ENCODE measurements at regions not wholly inside any gene's neighbourhood (a gene's known extent, or its start where the extent isn't known, plus 50 kb on each side); places are given as distances from the start of the nearest gene placed in this dataset.

- no TSS peak for BruUV-seq (replicated peaks)
- CTCF ChIA-PET = no interaction called here
- H3K4me2 ChIP-seq (ENCODE audit: low read length) = no peak overlapping the region
Measured at GRCh38 chr7:41822259-41822817, 119.4 kb upstream of the INHBA start.

More at GRCh38 chr7:41822259-41822817, 119.4 kb upstream of the INHBA start:
- intact Hi-C loops (cut with micrococcal nuclease) = no loop called here
- no peaks in the 10 kb centered on the region for H3K27me3 ChIP-seq (ENCODE audit: insufficient read depth, low read length)
- RAD21 ChIA-PET (ENCODE audit: low non-redundant PET in 1 of 2, low total read pairs in 2 of 2, uncharacterized antibody in 2 of 2, unreplicated experiment in 2 of 2) = no interaction called here
- no peak overlapping the region for H3K27ac ChIP-seq (ENCODE audit: low read depth, low read length)
- H3K36me3 ChIP-seq (ENCODE audit: control insufficient read depth in 1 of 2, insufficient read depth in 2 of 2, low read length in 2 of 2) = no peaks in the 10 kb centered on the region
- H4K20me1 ChIP-seq (ENCODE audit: insufficient read depth) = no peaks in the 10 kb centered on the region
- ATAC-seq = no peak
- H3K4me3 ChIP-seq (replicated peaks in 1 of 2; ENCODE audit: low read depth in 1 of 2, low read length in 2 of 2) = no peak overlapping the region
- no peaks in the 10 kb centered on the region for H3K9me3 ChIP-seq (ENCODE audit: control insufficient read depth in 1 of 2, insufficient read depth in 1 of 2, low read depth in 1 of 2, low read length in 2 of 2)
- POLR2A ChIA-PET = no interaction called here
- TF ChIP-seq REST (IDR thresholded peaks at IDR 0.05; ENCODE audit: low read depth) (no peak), JUND (IDR thresholded peaks at IDR 0.05) (no peak), POLR2A (IDR thresholded peaks at IDR 0.05; ENCODE audit: borderline replicate concordance, extremely low read depth, insufficient read depth, insufficient read length) (no peak), CBX3 (IDR thresholded peaks at IDR 0.05; ENCODE audit: low read depth) (no peak), ATF3 (IDR thresholded peaks at IDR 0.05) (no peak), EZH2 (IDR thresholded peaks at IDR 0.05) (no peak), ZNF274 (IDR thresholded peaks at IDR 0.05; ENCODE audit: low read depth, low read length) (no peak), RAD21 (IDR thresholded peaks at IDR 0.05; ENCODE audit: low read depth) (no peak), ZBTB33 (IDR thresholded peaks at IDR 0.05; ENCODE audit: extremely low read depth, insufficient replicate concordance, low read length) (no peak), TCF7L2 (IDR thresholded peaks at IDR 0.05; ENCODE audit: borderline replicate concordance, extremely low read depth, insufficient read depth, insufficient read length) (no peak), CEBPB (IDR thresholded peaks at IDR 0.05; ENCODE audit: low read depth) (no peak), FOSL1 (IDR thresholded peaks at IDR 0.05; ENCODE audit: low read depth) (no peak), MAX (IDR thresholded peaks at IDR 0.05) (no peak)
- no peaks in the 10 kb centered on the region for H3K9me2 ChIP-seq (ENCODE audit: insufficient read depth)
- no peak for DNase-seq (ENCODE audit: low read depth, low spot score)
- H2AFZ ChIP-seq (ENCODE audit: low read depth, low read length, poor library complexity, severe bottlenecking) = no peak overlapping the region
- no peak overlapping the region for H3K9ac ChIP-seq (ENCODE audit: low read length)
- H3K79me2 ChIP-seq (ENCODE audit: insufficient read depth, low read length) = no peaks in the 10 kb centered on the region
- no peaks in the 10 kb centered on the region for H3K4me1 ChIP-seq (ENCODE audit: control insufficient read depth in 1 of 2, insufficient read depth in 2 of 2, low read length in 2 of 2)
